Lung (tissue), 11 donors: ENCODE measurements at regions not wholly inside any gene's neighbourhood (a gene's known extent, or its start where the extent isn't known, plus 50 kb on each side); places are given as distances from the start of the nearest gene placed in this dataset.

ENCODE experiments used
- ATAC-seq: fragments of 200-7000 bp; cut with Tn5 transposase; one replicate; pipeline ENCODE4 v1.9.1; 2020; ENCODE audit warnings: moderate number of reproducible peaks; ENCODE audit not compliant: insufficient read depth, low FRiP score
- DNase-seq, 3 donors: peaks; one replicate each; pipeline ENCODE4 v3.0.0-alpha.2; 2013 to 2017
- H3K27ac ChIP-seq, 2 donors: one replicate each; pipeline ENCODE4 v1.5.1; 2013; ENCODE audit warnings: mild to moderate bottlenecking in 2 of 2, moderate library complexity in 2 of 2, control low read depth in 1 of 2, inconsistent platforms in 1 of 2, low read depth in 1 of 2, low read length in 1 of 2
- H3K27me3 ChIP-seq, 3 donors: one replicate each; pipeline ENCODE4 v1.5.1; 2013; ENCODE audit warnings: low read length in 2 of 3; ENCODE audit not compliant: control insufficient read depth in 3 of 3, insufficient read depth in 3 of 3
- H3K36me3 ChIP-seq, 4 donors: one replicate each; pipeline ENCODE4 v1.5.1; 2013; ENCODE audit warnings: low read length in 4 of 4, mild to moderate bottlenecking in 1 of 4, moderate library complexity in 1 of 4; ENCODE audit not compliant: control insufficient read depth in 4 of 4, insufficient read depth in 4 of 4
- H3K4me1 ChIP-seq, 5 donors: one replicate each; pipeline ENCODE4 v1.5.1; 2013; ENCODE audit warnings: low read length in 5 of 5, mild to moderate bottlenecking in 2 of 5, moderate library complexity in 1 of 5; ENCODE audit not compliant: control insufficient read depth in 5 of 5, insufficient read depth in 5 of 5
- H3K4me3 ChIP-seq: one replicate; pipeline ENCODE4 v1.5.1; 2013; ENCODE audit warnings: mild to moderate bottlenecking, control low read depth, moderate library complexity
- H3K9ac ChIP-seq, 2 donors: one replicate each; pipeline ENCODE4 v1.5.1; 2013; ENCODE audit warnings: low read length in 2 of 2, control low read depth in 1 of 2; ENCODE audit not compliant: insufficient read depth in 1 of 2
- H3K9me3 ChIP-seq, 4 donors: one replicate each; pipeline ENCODE4 v1.5.1; 2013; ENCODE audit warnings: low read length in 3 of 4, mild to moderate bottlenecking in 1 of 4, moderate library complexity in 1 of 4; ENCODE audit not compliant: control insufficient read depth in 4 of 4, insufficient read depth in 3 of 4
- CTCF ChIP-seq: IDR thresholded peaks from 2 replicates; pipeline ENCODE4 v1.5.1; 2012; ENCODE audit warnings: mild to moderate bottlenecking; ENCODE audit errors: control extremely low read depth, extremely low read depth
- WGBS, 2 donors: extraction: QIAGEN DNeasy Blood & Tissue Kit; methylation state at CpG; one replicate each; pipeline ENCODE4 v1.1.7; 2013; 5-methylcytosine and 5-hydroxymethylcytosine counted together
- donor health status: control.
- donor health status: control.
- donor health status: Bipolar disorder and iron deficiency.
- donor health status: healthy.
- donor health status: DM: yes; HTN: yes; CAD: no.

- no peaks in the 10 kb centered on the region for H3K9me3 ChIP-seq
- TF ChIP-seq CTCF, result no peak
- no peak for DNase-seq
- H3K27me3 ChIP-seq, result no peaks in the 10 kb centered on the region
- H3K4me1 ChIP-seq, result peaks cover 0 to 2% (median 0%) of the 10 kb centered on the region in 5 donors
- H3K4me3 ChIP-seq, result no peak overlapping the region
- no peak overlapping the region for H3K27ac ChIP-seq
- no peak overlapping the region for H3K9ac ChIP-seq
- no peaks in the 10 kb centered on the region for H3K36me3 ChIP-seq
- ATAC-seq, result no peak
- 85 to 88% methylated on average over 2 of the region's 2 CpGs for WGBS, 2 donors
These were observed 138.3 kb upstream of the SGK1 start for GRCh38 chr6:134456226-134456625.

GRCh38 chr6:134455319-134455718 is 137.4 kb upstream of the SGK1 start:
- no peak overlapping the region for H3K4me3 ChIP-seq
- no peaks in the 10 kb centered on the region for H3K36me3 ChIP-seq
- ATAC-seq, result no peak
- H3K27ac ChIP-seq, result no peak overlapping the region
- no peak for TF ChIP-seq CTCF
- H3K27me3 ChIP-seq, result no peaks in the 10 kb centered on the region
- no peak overlapping the region for H3K9ac ChIP-seq
- WGBS, 2 donors, result 96 to 98% methylated on average over 3 of the region's 3 CpGs
- no peaks in the 10 kb centered on the region for H3K9me3 ChIP-seq
- no peak for DNase-seq
- H3K4me1 ChIP-seq, result peaks cover 0 to 2% (median 0%) of the 10 kb centered on the region in 5 donors

- Histone ChIP-seq H3K4me1 (peaks cover 0 to 2% (median 0%) of the 10 kb centered on the region in 5 donors), H3K9me3 (no peaks in the 10 kb centered on the region), H3K36me3 (no peaks in the 10 kb centered on the region), H3K27me3 (no peaks in the 10 kb centered on the region), H3K4me3 (no peak overlapping the region), H3K27ac (no peak overlapping the region), H3K9ac (no peak overlapping the region)
- DNase-seq (no peak), ATAC-seq (no peak)
- TF ChIP-seq CTCF, result no peak
- WGBS, 2 donors, result 73 to 81% methylated on average over 2 of the region's 2 CpGs
These were observed 136.9 kb upstream of the SGK1 start for GRCh38 chr6:134454794-134455193.

- no peak for DNase-seq
- Histone ChIP-seq H3K36me3 (no peaks in the 10 kb centered on the region), H3K9ac (no peak overlapping the region), H3K9me3 (no peaks in the 10 kb centered on the region), H3K4me3 (no peak overlapping the region), H3K4me1 (peaks cover 0 to 2% (median 0%) of the 10 kb centered on the region in 5 donors), H3K27ac (no peak overlapping the region), H3K27me3 (no peaks in the 10 kb centered on the region)
- 81 to 88% methylated on average over 5 of the region's 5 CpGs for WGBS, 2 donors
- ATAC-seq, result no peak
- TF ChIP-seq CTCF, result no peak
These were observed 136.0 kb upstream of the SGK1 start for GRCh38 chr6:134453792-134454510.
